Astrocyte of the spinal cord (primary cell): ENCODE measurements at regions not wholly inside any gene's neighbourhood (a gene's known extent, or its start where the extent isn't known, plus 50 kb on each side); places are given as distances from the start of the nearest gene placed in this dataset.

Source experiments
- DNase-seq: peaks from one replicate; pipeline ENCODE4 v3.0.0; 2011; ENCODE audit warnings: low read depth, low spot score
- H3K4me3 ChIP-seq: 2 replicates; pipeline ENCODE4 v1.5.1; 2011; ENCODE audit warnings: low read depth, mild to moderate bottlenecking, low read length, moderate library complexity
- CTCF ChIP-seq: IDR thresholded peaks from 2 replicates; pipeline ENCODE4 v1.5.1; 2012; ENCODE audit warnings: low read depth, mild to moderate bottlenecking, low read length, inconsistent platforms
- in situ Hi-C: cut with HindIII; loops from 2 replicates; pipeline ENCODE4 v1.10.0; 2017; ENCODE audit warnings: low sequenced_read_pairs

DNA sequence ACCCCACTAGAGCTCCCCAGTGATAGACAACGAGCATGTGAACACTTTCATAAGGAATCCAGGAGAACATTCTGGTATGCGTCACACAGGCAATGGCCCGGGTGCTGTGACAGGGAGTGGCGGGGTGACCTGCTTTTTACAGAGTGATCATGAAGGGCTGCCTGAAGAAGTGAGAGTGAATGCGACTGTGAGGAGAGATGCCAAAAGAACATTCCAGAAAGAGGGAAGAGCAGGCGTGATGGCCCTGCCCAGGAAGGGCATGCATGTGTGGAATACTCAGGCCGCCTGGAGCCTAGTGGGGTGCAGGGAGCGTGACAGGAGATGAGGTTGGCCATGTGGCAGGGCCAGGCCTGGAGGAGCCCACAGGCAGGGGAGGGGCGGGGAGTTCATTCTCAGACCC, 53.8 kb downstream of the FZD10 start:
- in situ Hi-C loops = no loop called here
- no peak for DNase-seq
- no peak for TF ChIP-seq CTCF
- no peak overlapping the region for H3K4me3 ChIP-seq

- H3K4me3 ChIP-seq = no peak overlapping the region
- in situ Hi-C loops = no loop called here
- no peak for DNase-seq
- TF ChIP-seq CTCF = no peak
These were observed 56.4 kb downstream of the FZD10 start for GRCh38 chr12:130218682-130219081.

GRCh38 chr12:130219929-130220705, 57.9 kb downstream of the FZD10 start:
- no peak for DNase-seq
- in situ Hi-C loops = no loop called here
- H3K4me3 ChIP-seq = no peak overlapping the region
- no peak for TF ChIP-seq CTCF

DNA sequence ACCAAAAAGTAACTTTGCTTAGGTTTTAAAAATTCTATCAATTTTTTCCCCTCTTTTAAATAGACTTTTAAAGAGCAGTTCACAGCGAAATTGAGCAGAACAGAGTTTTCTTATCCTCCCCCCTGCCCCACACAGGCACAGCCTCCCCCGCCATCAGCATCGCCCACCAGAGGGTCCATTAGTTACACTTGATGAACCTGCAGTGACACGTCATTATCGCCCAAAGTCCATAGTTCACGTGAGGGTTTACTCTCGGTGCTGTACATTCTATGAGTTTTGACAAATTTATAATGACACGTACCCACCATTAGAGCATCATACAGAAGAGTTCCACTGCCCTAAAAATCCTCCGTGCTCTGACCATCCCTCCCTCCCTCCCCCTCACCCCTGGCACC, 58.4 kb downstream of the FZD10 start:
- DNase-seq = no peak
- H3K4me3 ChIP-seq = no peak overlapping the region
- in situ Hi-C loops = no loop called here
- TF ChIP-seq CTCF = no peak

DNA sequence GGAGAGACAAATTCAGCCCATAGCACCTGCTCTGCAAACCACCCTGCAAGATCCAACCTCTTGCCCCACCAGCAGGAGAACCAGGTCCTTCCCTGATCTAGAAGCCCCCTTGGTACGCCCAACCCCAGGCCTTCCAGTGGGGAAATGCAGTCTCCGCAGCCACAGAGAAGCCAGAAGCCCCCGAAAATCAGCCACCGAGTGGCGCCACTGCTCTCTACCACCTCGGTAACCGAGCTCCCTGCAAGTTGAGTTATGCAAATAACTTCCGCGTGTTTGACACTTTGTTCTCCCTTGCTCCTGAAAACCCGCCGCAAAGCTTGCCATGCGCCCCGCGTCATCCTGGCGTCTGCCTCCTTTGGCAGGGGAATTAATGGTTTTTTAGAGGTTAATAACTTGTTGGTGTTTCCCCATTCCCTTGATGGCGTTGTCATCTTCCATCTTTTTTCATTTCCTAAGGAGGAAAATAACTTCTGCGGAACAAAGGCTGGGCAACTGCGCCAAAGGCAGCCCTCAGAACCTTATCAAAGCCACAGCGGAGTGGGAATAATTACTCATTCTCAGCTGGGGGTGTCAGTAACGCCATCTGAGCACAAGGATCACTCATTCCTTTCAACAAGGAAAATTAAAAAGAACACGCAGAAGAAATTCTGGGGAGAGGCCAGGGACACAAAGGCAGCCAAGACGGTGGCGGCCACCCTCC, 60.4 kb downstream of the FZD10 start:
- no peak for DNase-seq
- in situ Hi-C loops = no loop called here
- H3K4me3 ChIP-seq = no peak overlapping the region
- no peak for TF ChIP-seq CTCF

- in situ Hi-C loops = no loop called here
- no peak for DNase-seq
- H3K4me3 ChIP-seq = no peak overlapping the region
- no peak for TF ChIP-seq CTCF
These were observed 61.5 kb downstream of the FZD10 start for GRCh38 chr12:130223767-130224244.
